GM23338 (cell line): ENCODE measurements at regions not wholly inside any gene's neighbourhood (a gene's known extent, or its start where the extent isn't known, plus 50 kb on each side); places are given as distances from the start of the nearest gene placed in this dataset.

Experiments
- ATAC-seq: fragments of 200-7000 bp; cut with Tn5 transposase; 3 replicates; pipeline ENCODE4 v1.9.1; 2020
- DNase-seq: peaks from one replicate; pipeline ENCODE4 v3.0.0-alpha.2; 2015; ENCODE audit warnings: low spot score
- H2AFZ ChIP-seq: fragments of 200-600 bp; sonication (generic); 2 replicates; pipeline ENCODE4 v1.8.0; 2016; ENCODE audit warnings: antibody characterized with exemption, mild to moderate bottlenecking, moderate library complexity
- H3F3A ChIP-seq: fragments of 200-600 bp; sonication (generic); replicated peaks from 2 replicates; pipeline ENCODE4 v1.8.0; 2017; ENCODE audit warnings: antibody characterized with exemption, mixed run types, low read depth
- H3K27ac ChIP-seq: fragments of 200-600 bp; sonication (generic); 2 replicates; pipeline ENCODE4 v1.6.1; 2016; ENCODE audit warnings: low read depth
- H3K27me3 ChIP-seq: fragments of 200-600 bp; sonication (generic); 2 replicates; pipeline ENCODE4 v1.8.0; 2016; ENCODE audit warnings: mild to moderate bottlenecking, mixed run types, moderate library complexity; ENCODE audit not compliant: insufficient read depth
- H3K36me3 ChIP-seq: fragments of 200-600 bp; sonication (generic); 2 replicates; pipeline ENCODE4 v1.8.0; 2016; ENCODE audit warnings: mild to moderate bottlenecking; ENCODE audit not compliant: insufficient read depth
- H3K4me1 ChIP-seq: fragments of 200-600 bp; sonication (generic); 2 replicates; pipeline ENCODE4 v1.8.0; 2016; ENCODE audit warnings: mild to moderate bottlenecking, moderate library complexity; ENCODE audit not compliant: insufficient read depth
- H3K4me2 ChIP-seq: fragments of 200-600 bp; sonication (generic); 2 replicates; pipeline ENCODE4 v1.7.1; 2017; ENCODE audit warnings: mixed run types
- H3K4me3 ChIP-seq: fragments of 200-600 bp; sonication (generic); 2 replicates; pipeline ENCODE4 v1.6.1; 2016; ENCODE audit warnings: mixed run types
- H3K79me2 ChIP-seq: fragments of 200-600 bp; sonication (generic); replicated peaks from 2 replicates; pipeline ENCODE4 v1.8.0; 2017; ENCODE audit warnings: mild to moderate bottlenecking; ENCODE audit not compliant: insufficient read depth
- H3K9me2 ChIP-seq: fragments of 200-600 bp; sonication (generic); 2 replicates; pipeline ENCODE4 v1.8.0; 2017; ENCODE audit not compliant: insufficient read depth
- H4K20me1 ChIP-seq: fragments of 200-600 bp; sonication (generic); replicated peaks from 2 replicates; pipeline ENCODE4 v1.8.0; 2017; ENCODE audit warnings: mild to moderate bottlenecking; ENCODE audit not compliant: insufficient read depth
- H3K27ac Mint-ChIP-seq: 2 replicates; pipeline ENCODE4 v1.8.0; 2020; ENCODE audit warnings: inconsistent platforms, mild to moderate bottlenecking, moderate library complexity, mixed read lengths
- H3K27me3 Mint-ChIP-seq: 3 replicates; pipeline ENCODE4 v1.8.0; 2022; ENCODE audit warnings: low read depth, mild to moderate bottlenecking, moderate library complexity, mixed read lengths, inconsistent platforms; ENCODE audit not compliant: insufficient read depth, poor library complexity
- H3K36me3 Mint-ChIP-seq: 3 replicates; pipeline ENCODE4 v1.8.0; 2021; ENCODE audit warnings: low read depth, mild to moderate bottlenecking, inconsistent platforms, moderate library complexity, mixed read lengths
- H3K4me1 Mint-ChIP-seq: 3 replicates; pipeline ENCODE4 v1.8.0; 2020; ENCODE audit warnings: mild to moderate bottlenecking, inconsistent platforms, mixed read lengths
- H3K4me3 Mint-ChIP-seq: 3 replicates; pipeline ENCODE4 v1.8.0; 2021; ENCODE audit warnings: moderate library complexity, mild to moderate bottlenecking, inconsistent platforms, mixed read lengths
- H3K9me3 Mint-ChIP-seq: 3 replicates; pipeline ENCODE4 v1.8.0; 2020; ENCODE audit warnings: moderate library complexity, mild to moderate bottlenecking, inconsistent platforms, mixed read lengths
- CREB1 ChIP-seq: fragments of 250-450 bp; sonication (Bioruptor Pico); IDR thresholded peaks from 2 replicates; pipeline ENCODE4 v1.5.0; 2020; ENCODE audit warnings: low read depth, mild to moderate bottlenecking, moderate library complexity
- CTCF ChIP-seq, 2 experiments: fragments of 200-600 bp in 1 of 2; sonication (generic) in 1 of 2; conservative IDR thresholded peaks; 2 replicates each; pipeline versions ENCODE4 v1.5.1 to v1.6.1; 2016 to 2017; ENCODE audit warnings: antibody characterized with exemption in 2 of 2, low read depth in 2 of 2, mild to moderate bottlenecking in 2 of 2, moderate library complexity in 1 of 2
- ETS1 ChIP-seq: IDR thresholded peaks from 2 replicates; pipeline ENCODE4 v1.6.1; 2016; ENCODE audit warnings: antibody characterized with exemption
- EZH2 ChIP-seq: fragments of 200-600 bp; sonication (generic); IDR thresholded peaks from one replicate; pipeline ENCODE4 v1.8.0; 2017; ENCODE audit warnings: antibody characterized with exemption, mild to moderate bottlenecking, low read depth; ENCODE audit not compliant: unreplicated experiment
- EZH2phosphoT487 ChIP-seq: fragments of 200-600 bp; sonication (generic); IDR thresholded peaks from one replicate; pipeline ENCODE4 v1.8.1; 2018; ENCODE audit warnings: antibody characterized with exemption; ENCODE audit not compliant: unreplicated experiment
- JUNB ChIP-seq: IDR thresholded peaks from one replicate; pipeline ENCODE4 v1.6.1; 2016; ENCODE audit warnings: antibody characterized with exemption; ENCODE audit not compliant: unreplicated experiment
- NANOG ChIP-seq: IDR thresholded peaks from 2 replicates; pipeline ENCODE4 v1.6.1; 2016; ENCODE audit warnings: antibody characterized with exemption, borderline replicate concordance
- POLR2AphosphoS5 ChIP-seq: IDR thresholded peaks from 2 replicates; pipeline ENCODE4 v1.6.1; 2016; ENCODE audit warnings: antibody characterized with exemption, low read depth
- REST ChIP-seq: IDR thresholded peaks from one replicate; pipeline ENCODE4 v1.6.1; 2018; ENCODE audit warnings: antibody characterized with exemption; ENCODE audit not compliant: unreplicated experiment
- STAT1 ChIP-seq: IDR thresholded peaks from one replicate; pipeline ENCODE4 v1.6.1; 2016; ENCODE audit warnings: antibody characterized with exemption; ENCODE audit not compliant: unreplicated experiment
- ZNF114 ChIP-seq: fragments of 250-450 bp; sonication (Bioruptor Pico); IDR thresholded peaks from 2 replicates; pipeline ENCODE4 v1.5.0; 2020; ENCODE audit warnings: mild to moderate bottlenecking, moderate library complexity
- ZNF331 ChIP-seq: fragments of 250-450 bp; sonication (Bioruptor Pico); IDR thresholded peaks from 2 replicates; pipeline ENCODE4 v1.5.0; 2020; ENCODE audit warnings: low read depth, mild to moderate bottlenecking, moderate library complexity
- ZNF462 ChIP-seq: fragments of 250-450 bp; sonication (Bioruptor Pico); IDR thresholded peaks from 2 replicates; pipeline ENCODE4 v1.5.0; 2020; ENCODE audit warnings: mild to moderate bottlenecking, moderate library complexity

GRCh38 chr5:82332064-82332855 lies 54.1 kb upstream of the RPS23 start:
- H3K36me3 ChIP-seq: no peaks in the 10 kb centered on the region
- H3K4me1 Mint-ChIP-seq: no peaks in the 10 kb centered on the region

More at GRCh38 chr5:82332064-82332855, 54.1 kb upstream of the RPS23 start:
- Mint-ChIP-seq H3K27ac (no peak overlapping the region), H3K9me3 (peaks cover 15% of the 10 kb centered on the region), H3K4me3 (no peak overlapping the region), H3K27me3 (peaks cover 5% of the 10 kb centered on the region), H3K36me3 (peaks cover 13% of the 10 kb centered on the region; the same call in 2 of the 3 replicates)
- Histone ChIP-seq H3K27ac (no peak overlapping the region), H3K27me3 (no peaks in the 10 kb centered on the region), H3K79me2 (no peaks in the 10 kb centered on the region), H3K4me3 (no peak overlapping the region), H4K20me1 (no peaks in the 10 kb centered on the region), H3K4me2 (no peak overlapping the region), H3K4me1 (0 out of 2 replicates have a peak, but pooled peaks cover 4% of the 10 kb centered on the region), H3K9me2 (no peaks in the 10 kb centered on the region), H2AFZ (peak overlapping the region; percentile 48; the same call in 1 of the 2 replicates), H3F3A (no peaks in the 10 kb centered on the region)
- no peak for DNase-seq
- no peak for TF ChIP-seq STAT1
- TF ChIP-seq EZH2: no peak
- no peak for TF ChIP-seq ZNF462
- no peak for TF ChIP-seq JUNB
- no peak for TF ChIP-seq CREB1 (CRISPR knock-in tag)
- no peak for TF ChIP-seq ZNF114 (CRISPR knock-in tag)
- TF ChIP-seq REST: no peak
- no peak for TF ChIP-seq CTCF (conservative IDR thresholded peaks at IDR 0.05; ENCODE audit: low read depth in 2 of 2)
- no peak for TF ChIP-seq ETS1
- no peak for TF ChIP-seq NANOG
- no peak for TF ChIP-seq ZNF331 (CRISPR knock-in tag)
- TF ChIP-seq POLR2AphosphoS5: no peak
- TF ChIP-seq EZH2phosphoT487: no peak
- ATAC-seq: no peak
